MM.1S (cell line): ENCODE measurements at regions not wholly inside any gene's neighbourhood (a gene's known extent, or its start where the extent isn't known, plus 50 kb on each side); places are given as distances from the start of the nearest gene placed in this dataset.

ENCODE experiments used
- DNase-seq: peaks from one replicate; pipeline ENCODE4 v3.0.0-alpha.2; 2015
- H2AFZ ChIP-seq: fragments of 300-600 bp; sonication (generic); 2 replicates; pipeline ENCODE4 v1.6.0; 2016; ENCODE audit warnings: antibody characterized with exemption, low read length
- H3F3A ChIP-seq: fragments of 300-600 bp; sonication (generic); 2 replicates; pipeline ENCODE4 v1.6.1; 2016; ENCODE audit warnings: mild to moderate bottlenecking, antibody characterized with exemption, low read length, moderate library complexity, mixed read lengths; ENCODE audit not compliant: insufficient read depth
- H3K27ac ChIP-seq: fragments of 300-600 bp; sonication (generic); 2 replicates; pipeline ENCODE4 v1.5.1; 2016; ENCODE audit warnings: mild to moderate bottlenecking, low read length
- H3K27me3 ChIP-seq: fragments of 300-600 bp; sonication (generic); replicated peaks from 2 replicates; pipeline ENCODE4 v1.6.0; 2016; ENCODE audit warnings: low read length; ENCODE audit not compliant: insufficient read depth
- H3K36me3 ChIP-seq: fragments of 300-600 bp; sonication (generic); replicated peaks from 2 replicates; pipeline ENCODE4 v1.6.1; 2016; ENCODE audit warnings: mild to moderate bottlenecking, low read length, mixed read lengths; ENCODE audit not compliant: insufficient read depth
- H3K4me1 ChIP-seq: fragments of 300-600 bp; sonication (generic); 2 replicates; pipeline ENCODE4 v1.6.1; 2016; ENCODE audit warnings: low read length, mixed read lengths
- H3K4me2 ChIP-seq: fragments of 300-600 bp; sonication (generic); 2 replicates; pipeline ENCODE4 v1.6.0; 2016; ENCODE audit warnings: low read depth, low read length
- H3K4me3 ChIP-seq: fragments of 300-600 bp; sonication (generic); 2 replicates; pipeline ENCODE4 v1.5.1; 2016; ENCODE audit warnings: low read length, mixed read lengths
- H3K79me2 ChIP-seq: fragments of 300-600 bp; sonication (generic); 2 replicates; pipeline ENCODE4 v1.6.1; 2016; ENCODE audit warnings: mixed run types, low read length, mixed read lengths
- H3K9ac ChIP-seq: fragments of 300-600 bp; sonication (generic); 2 replicates; pipeline ENCODE4 v1.6.1; 2016; ENCODE audit warnings: low read length, mixed read lengths
- H3K9me2 ChIP-seq: fragments of 300-600 bp; sonication (generic); replicated peaks from 2 replicates; pipeline ENCODE4 v1.6.1; 2016; ENCODE audit warnings: mild to moderate bottlenecking, low read length, mixed read lengths; ENCODE audit not compliant: insufficient read depth
- H3K9me3 ChIP-seq: fragments of 300-600 bp; sonication (generic); replicated peaks from 2 replicates; pipeline ENCODE4 v1.6.1; 2016; ENCODE audit warnings: mild to moderate bottlenecking, low read length, mixed read lengths; ENCODE audit not compliant: insufficient read depth
- H4K20me1 ChIP-seq: fragments of 300-600 bp; sonication (generic); 2 replicates; pipeline ENCODE4 v1.6.1; 2016; ENCODE audit warnings: mild to moderate bottlenecking, low read length, moderate library complexity, mixed read lengths; ENCODE audit not compliant: insufficient read depth
- CTCF ChIP-seq: fragments of 300-600 bp; sonication (generic); IDR thresholded peaks from 2 replicates; pipeline ENCODE4 v1.5.1; 2016; ENCODE audit warnings: antibody characterized with exemption, low read length, mixed read lengths
- EZH2 ChIP-seq: fragments of 300-600 bp; sonication (generic); optimal IDR thresholded peaks from 2 replicates; pipeline ENCODE3; 2017; ENCODE audit warnings: low read depth, mild to moderate bottlenecking, antibody characterized with exemption, low read length, mixed read lengths
- EZH2phosphoT487 ChIP-seq: fragments of 300-600 bp; sonication (generic); IDR thresholded peaks from 2 replicates; pipeline ENCODE4 v1.6.1; 2018; ENCODE audit warnings: antibody characterized with exemption, low read length

DNA sequence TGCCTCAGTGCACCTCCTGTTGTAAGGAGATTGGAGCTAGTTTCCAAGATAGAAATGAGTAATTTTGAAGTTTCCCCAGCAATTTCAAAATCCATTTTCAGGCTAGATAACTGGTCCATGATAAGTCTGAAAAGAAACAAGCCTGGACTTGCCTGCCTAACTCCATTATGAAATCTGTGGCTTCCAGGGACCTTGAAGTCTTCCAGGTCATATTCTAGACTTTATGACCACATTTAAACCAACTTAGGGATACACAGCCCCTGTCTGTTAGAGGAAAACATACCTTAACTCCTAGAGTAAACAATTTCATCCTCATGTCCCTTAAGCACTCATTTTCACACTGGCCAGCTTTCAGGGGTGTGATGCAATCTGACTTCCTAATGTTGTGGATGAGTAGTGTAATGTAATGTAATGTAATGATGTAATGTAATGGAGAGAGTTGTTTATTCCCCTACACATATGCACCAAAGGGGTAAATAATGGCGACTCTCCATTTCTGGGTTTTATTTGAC, 96.7 kb upstream of the FAM20A start:
- H2AFZ ChIP-seq = no peak overlapping the region
- H3F3A ChIP-seq = no peaks in the 10 kb centered on the region
- no peak overlapping the region for H3K4me2 ChIP-seq
- H3K4me3 ChIP-seq = no peak overlapping the region
- no peaks in the 10 kb centered on the region for H3K9me3 ChIP-seq
- no peak overlapping the region for H3K27ac ChIP-seq
- no peaks in the 10 kb centered on the region for H4K20me1 ChIP-seq
- no peaks in the 10 kb centered on the region for H3K9me2 ChIP-seq
- no peaks in the 10 kb centered on the region for H3K4me1 ChIP-seq
- no peaks in the 10 kb centered on the region for H3K79me2 ChIP-seq
- no peaks in the 10 kb centered on the region for H3K27me3 ChIP-seq
- no peak for DNase-seq
- no peak for TF ChIP-seq CTCF
- H3K36me3 ChIP-seq = no peaks in the 10 kb centered on the region
- H3K9ac ChIP-seq = no peak overlapping the region

GRCh38 chr17:68695659-68696058, 94.5 kb upstream of the FAM20A start:
- H3K4me2 ChIP-seq = no peak overlapping the region
- no peaks in the 10 kb centered on the region for H3K36me3 ChIP-seq
- H3K79me2 ChIP-seq = no peaks in the 10 kb centered on the region
- no peaks in the 10 kb centered on the region for H4K20me1 ChIP-seq
- no peaks in the 10 kb centered on the region for H3K27me3 ChIP-seq
- H3K9me3 ChIP-seq = no peaks in the 10 kb centered on the region
- no peak for DNase-seq
- no peaks in the 10 kb centered on the region for H3K4me1 ChIP-seq
- H3K9ac ChIP-seq = no peak overlapping the region
- TF ChIP-seq EZH2phosphoT487 (no peak), EZH2 (no peak), CTCF (no peak)
- no peak overlapping the region for H2AFZ ChIP-seq
- no peak overlapping the region for H3K27ac ChIP-seq
- H3K9me2 ChIP-seq = no peaks in the 10 kb centered on the region
- H3K4me3 ChIP-seq = no peak overlapping the region
- no peaks in the 10 kb centered on the region for H3F3A ChIP-seq

- DNase-seq = no peak
- Histone ChIP-seq H2AFZ (no peak overlapping the region), H3K9me3 (no peaks in the 10 kb centered on the region), H3K4me2 (no peak overlapping the region), H4K20me1 (no peaks in the 10 kb centered on the region), H3K27ac (no peak overlapping the region), H3F3A (no peaks in the 10 kb centered on the region), H3K4me3 (no peak overlapping the region), H3K36me3 (no peaks in the 10 kb centered on the region), H3K27me3 (no peaks in the 10 kb centered on the region), H3K9me2 (no peaks in the 10 kb centered on the region), H3K9ac (no peak overlapping the region), H3K4me1 (no peaks in the 10 kb centered on the region), H3K79me2 (no peaks in the 10 kb centered on the region)
- no peak for TF ChIP-seq EZH2phosphoT487
- no peak for TF ChIP-seq CTCF
- no peak for TF ChIP-seq EZH2
These were observed 93.8 kb upstream of the FAM20A start for GRCh38 chr17:68694791-68695485.
